Lung (tissue), 11 donors: ENCODE measurements at regions not wholly inside any gene's neighbourhood (a gene's known extent, or its start where the extent isn't known, plus 50 kb on each side); places are given as distances from the start of the nearest gene placed in this dataset.

Source experiments
- ATAC-seq: fragments of 200-7000 bp; cut with Tn5 transposase; one replicate; pipeline ENCODE4 v1.9.1; 2020; ENCODE audit warnings: moderate number of reproducible peaks; ENCODE audit not compliant: insufficient read depth, low FRiP score
- DNase-seq, 3 donors: peaks; one replicate each; pipeline ENCODE4 v3.0.0-alpha.2; 2013 to 2017
- H3K27ac ChIP-seq, 2 donors: one replicate each; pipeline ENCODE4 v1.5.1; 2013; ENCODE audit warnings: mild to moderate bottlenecking in 2 of 2, moderate library complexity in 2 of 2, control low read depth in 1 of 2, inconsistent platforms in 1 of 2, low read depth in 1 of 2, low read length in 1 of 2
- H3K27me3 ChIP-seq, 3 donors: one replicate each; pipeline ENCODE4 v1.5.1; 2013; ENCODE audit warnings: low read length in 2 of 3; ENCODE audit not compliant: control insufficient read depth in 3 of 3, insufficient read depth in 3 of 3
- H3K36me3 ChIP-seq, 4 donors: one replicate each; pipeline ENCODE4 v1.5.1; 2013; ENCODE audit warnings: low read length in 4 of 4, mild to moderate bottlenecking in 1 of 4, moderate library complexity in 1 of 4; ENCODE audit not compliant: control insufficient read depth in 4 of 4, insufficient read depth in 4 of 4
- H3K4me1 ChIP-seq, 5 donors: one replicate each; pipeline ENCODE4 v1.5.1; 2013; ENCODE audit warnings: low read length in 5 of 5, mild to moderate bottlenecking in 2 of 5, moderate library complexity in 1 of 5; ENCODE audit not compliant: control insufficient read depth in 5 of 5, insufficient read depth in 5 of 5
- H3K4me3 ChIP-seq: one replicate; pipeline ENCODE4 v1.5.1; 2013; ENCODE audit warnings: mild to moderate bottlenecking, control low read depth, moderate library complexity
- H3K9ac ChIP-seq, 2 donors: one replicate each; pipeline ENCODE4 v1.5.1; 2013; ENCODE audit warnings: low read length in 2 of 2, control low read depth in 1 of 2; ENCODE audit not compliant: insufficient read depth in 1 of 2
- H3K9me3 ChIP-seq, 4 donors: one replicate each; pipeline ENCODE4 v1.5.1; 2013; ENCODE audit warnings: low read length in 3 of 4, mild to moderate bottlenecking in 1 of 4, moderate library complexity in 1 of 4; ENCODE audit not compliant: control insufficient read depth in 4 of 4, insufficient read depth in 3 of 4
- WGBS, 2 donors: extraction: QIAGEN DNeasy Blood & Tissue Kit; methylation state at CpG; one replicate each; pipeline ENCODE4 v1.1.7; 2013; 5-methylcytosine and 5-hydroxymethylcytosine counted together
- TF ChIP-seq, protein P1 (sequence below): IDR thresholded peaks from 2 replicates; pipeline ENCODE4 v1.5.1; 2012; ENCODE audit warnings: mild to moderate bottlenecking; ENCODE audit errors: control extremely low read depth, extremely low read depth
- donor health status: control.
- donor health status: control.
- donor health status: Bipolar disorder and iron deficiency.
- donor health status: healthy.
- donor health status: DM: yes; HTN: yes; CAD: no.

DNA sequence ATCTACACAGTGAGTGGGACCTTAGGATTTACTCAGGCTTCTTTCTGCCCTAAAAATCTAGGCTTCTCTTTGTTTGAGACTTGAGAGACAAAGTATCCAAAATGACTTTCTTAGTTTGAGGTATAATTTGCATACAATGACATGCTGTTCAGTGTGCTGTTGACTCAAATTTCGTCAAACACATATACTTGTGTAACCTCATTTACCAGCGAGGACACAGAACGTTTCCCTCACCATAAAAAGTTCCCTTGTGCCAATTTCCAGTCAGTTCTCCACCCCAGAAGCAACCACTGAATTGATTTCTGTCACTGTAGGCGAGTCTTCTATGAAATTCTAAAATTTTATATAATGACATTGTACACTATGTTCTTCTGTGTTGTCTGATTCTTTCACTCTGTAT lies 68.0 kb upstream of the MAF start:
- no peaks in the 10 kb centered on the region for H3K36me3 ChIP-seq
- 81 to 83% methylated on average over 4 of the region's 4 CpGs for WGBS, 2 donors
- ATAC-seq (no peak), DNase-seq (no peak)
- H3K9ac ChIP-seq, result no peak overlapping the region
- H3K27ac ChIP-seq, result no peak overlapping the region
- no peaks in the 10 kb centered on the region for H3K27me3 ChIP-seq
- no peak overlapping the region for H3K4me3 ChIP-seq
- TF ChIP-seq, protein P1, sequence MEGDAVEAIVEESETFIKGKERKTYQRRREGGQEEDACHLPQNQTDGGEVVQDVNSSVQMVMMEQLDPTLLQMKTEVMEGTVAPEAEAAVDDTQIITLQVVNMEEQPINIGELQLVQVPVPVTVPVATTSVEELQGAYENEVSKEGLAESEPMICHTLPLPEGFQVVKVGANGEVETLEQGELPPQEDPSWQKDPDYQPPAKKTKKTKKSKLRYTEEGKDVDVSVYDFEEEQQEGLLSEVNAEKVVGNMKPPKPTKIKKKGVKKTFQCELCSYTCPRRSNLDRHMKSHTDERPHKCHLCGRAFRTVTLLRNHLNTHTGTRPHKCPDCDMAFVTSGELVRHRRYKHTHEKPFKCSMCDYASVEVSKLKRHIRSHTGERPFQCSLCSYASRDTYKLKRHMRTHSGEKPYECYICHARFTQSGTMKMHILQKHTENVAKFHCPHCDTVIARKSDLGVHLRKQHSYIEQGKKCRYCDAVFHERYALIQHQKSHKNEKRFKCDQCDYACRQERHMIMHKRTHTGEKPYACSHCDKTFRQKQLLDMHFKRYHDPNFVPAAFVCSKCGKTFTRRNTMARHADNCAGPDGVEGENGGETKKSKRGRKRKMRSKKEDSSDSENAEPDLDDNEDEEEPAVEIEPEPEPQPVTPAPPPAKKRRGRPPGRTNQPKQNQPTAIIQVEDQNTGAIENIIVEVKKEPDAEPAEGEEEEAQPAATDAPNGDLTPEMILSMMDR, result no peak
- peaks cover 0 to 3% (median 0%) of the 10 kb centered on the region in 4 donors for H3K9me3 ChIP-seq
- H3K4me1 ChIP-seq, result peaks cover 0 to 7% (median 0%) of the 10 kb centered on the region in 5 donors

DNA sequence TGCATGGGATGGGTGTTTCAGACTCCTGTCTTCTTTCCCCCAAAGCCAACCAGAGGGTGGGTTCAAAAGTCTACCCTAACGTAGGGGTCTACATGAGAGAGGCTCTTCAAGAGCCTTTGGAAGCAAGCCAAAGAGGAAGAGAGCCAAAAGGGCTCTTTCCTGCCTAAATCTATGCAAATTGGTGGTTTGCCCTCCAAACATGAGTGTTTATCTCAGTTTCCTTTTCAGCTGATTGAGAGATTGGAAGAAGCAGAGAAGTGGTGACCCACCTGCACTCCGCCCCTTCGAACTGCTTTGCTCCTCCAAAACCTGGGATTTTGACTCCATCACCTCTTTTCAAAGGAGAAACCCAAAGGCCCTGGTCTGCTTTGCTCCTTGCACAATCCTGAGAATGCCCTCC lies 65.4 kb upstream of the MAF start:
- DNase-seq, result no peak
- Histone ChIP-seq H3K9me3 (peaks cover 0 to 3% (median 0%) of the 10 kb centered on the region in 4 donors), H3K4me1 (peaks cover 0 to 5% (median 0%) of the 10 kb centered on the region in 5 donors), H3K27me3 (no peaks in the 10 kb centered on the region), H3K27ac (no peak overlapping the region), H3K36me3 (no peaks in the 10 kb centered on the region), H3K9ac (no peak overlapping the region), H3K4me3 (no peak overlapping the region)
- WGBS, 2 donors, result 47 to 50% methylated on average over 3 of the region's 3 CpGs
- no peak for ATAC-seq
- TF ChIP-seq, protein P1, result no peak

DNA sequence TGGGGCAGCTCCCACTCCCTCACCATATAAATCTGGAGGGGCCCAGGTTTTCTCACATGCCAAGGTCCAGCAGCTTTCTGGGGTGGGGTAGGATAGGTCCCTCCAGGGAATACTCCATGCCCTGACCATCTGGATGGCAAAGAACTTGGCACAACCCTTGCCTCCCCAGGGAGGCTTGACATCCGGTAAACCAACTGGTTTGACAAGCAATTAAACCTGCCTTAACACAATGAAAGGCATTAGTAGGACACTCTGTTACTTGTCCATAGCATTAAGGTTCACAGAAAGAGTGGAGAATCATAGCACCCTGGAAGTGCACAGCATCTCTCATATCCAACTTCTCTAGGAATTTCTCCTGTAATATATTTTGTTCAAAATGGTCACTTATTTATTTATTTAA lies 63.9 kb upstream of the MAF start:
- Histone ChIP-seq H3K9ac (no peak overlapping the region), H3K9me3 (no peaks in the 10 kb centered on the region), H3K4me3 (no peak overlapping the region), H3K36me3 (no peaks in the 10 kb centered on the region), H3K27me3 (no peaks in the 10 kb centered on the region), H3K27ac (no peak overlapping the region), H3K4me1 (peaks cover 0 to 6% (median 0%) of the 10 kb centered on the region in 5 donors)
- no peak for DNase-seq
- TF ChIP-seq, protein P1, result no peak
- 77 to 82% methylated on average over 1 of the region's 1 CpG for WGBS, 2 donors
- ATAC-seq, result no peak

DNA sequence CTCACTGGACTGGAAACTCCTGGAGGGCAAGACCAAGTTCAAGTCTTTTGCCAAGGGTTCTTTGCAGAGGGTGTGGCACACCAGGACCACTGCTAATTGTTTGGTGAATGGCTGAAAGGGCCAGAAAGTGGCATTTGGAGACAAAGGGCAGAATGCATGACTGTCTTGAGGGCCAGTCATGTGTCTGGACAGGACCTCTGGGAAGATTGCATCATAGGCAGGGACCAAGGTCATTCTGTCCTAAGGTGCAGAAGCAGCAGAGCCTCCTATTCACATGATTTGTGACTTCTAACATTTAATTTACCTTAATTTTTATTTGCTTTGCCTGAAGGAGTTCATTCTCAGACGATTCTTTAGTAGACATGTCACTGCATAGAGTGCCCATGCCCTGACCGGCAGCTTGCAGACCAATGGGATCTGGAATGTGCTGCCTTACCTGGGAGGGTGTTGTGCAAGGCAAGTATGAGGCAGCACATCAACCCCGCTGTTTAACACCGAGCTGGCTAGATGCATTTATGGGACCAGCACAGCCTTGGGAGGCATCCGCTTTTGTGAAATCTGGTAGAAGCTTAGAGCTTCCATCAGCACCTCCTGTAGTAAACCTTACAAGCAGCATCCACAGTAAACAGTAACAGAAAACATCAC lies 62.3 kb upstream of the MAF start:
- H3K9me3 ChIP-seq, result no peaks in the 10 kb centered on the region
- H3K27me3 ChIP-seq, result no peaks in the 10 kb centered on the region
- no peak overlapping the region for H3K4me3 ChIP-seq
- ATAC-seq (no peak), DNase-seq (no peak)
- peaks cover 0 to 9% (median 0%) of the 10 kb centered on the region in 5 donors for H3K4me1 ChIP-seq
- WGBS, 2 donors, result 86 to 94% methylated on average over 5 of the region's 5 CpGs
- TF ChIP-seq, protein P1, result no peak
- no peak overlapping the region for H3K27ac ChIP-seq
- H3K36me3 ChIP-seq, result no peaks in the 10 kb centered on the region
- H3K9ac ChIP-seq, result no peak overlapping the region
